ENCODE measurements at regions not wholly inside any gene's neighbourhood (a gene's known extent, or its start where the extent isn't known, plus 50 kb on each side); places are given as distances from the start of the nearest gene placed in this dataset.
A peak's percentile ranks its signal among the peaks of the same experiment; 100 is the strongest.

DNA sequence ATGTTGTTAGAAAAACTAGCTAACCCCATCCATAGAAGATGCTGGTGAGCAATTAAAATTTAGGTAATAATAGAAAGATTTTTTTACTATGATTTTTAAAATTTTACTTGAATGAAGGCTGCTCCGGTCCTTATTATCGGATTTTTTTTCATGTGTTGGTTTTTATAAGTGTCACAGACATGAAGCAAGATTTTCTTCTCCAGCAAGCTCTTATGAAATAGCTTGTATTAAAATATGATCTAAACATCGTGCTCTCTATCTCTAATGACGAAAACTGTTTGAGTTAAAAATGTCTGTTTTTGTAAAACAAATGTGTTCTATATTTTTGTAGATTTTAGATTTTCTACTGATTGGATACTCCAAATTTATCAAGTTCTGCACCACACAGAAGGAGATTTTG is 339.6 kb downstream of the ZNF536 start:
- no peaks in the 10 kb centered on the region for H3F3A ChIP-seq (ENCODE audit: low read depth)
- no peak for TF ChIP-seq EZH2phosphoT487 (IDR thresholded peaks at IDR 0.05)
- no peak for TF ChIP-seq EZH2 (IDR thresholded peaks at IDR 0.05)
- TF ChIP-seq, protein P1, sequence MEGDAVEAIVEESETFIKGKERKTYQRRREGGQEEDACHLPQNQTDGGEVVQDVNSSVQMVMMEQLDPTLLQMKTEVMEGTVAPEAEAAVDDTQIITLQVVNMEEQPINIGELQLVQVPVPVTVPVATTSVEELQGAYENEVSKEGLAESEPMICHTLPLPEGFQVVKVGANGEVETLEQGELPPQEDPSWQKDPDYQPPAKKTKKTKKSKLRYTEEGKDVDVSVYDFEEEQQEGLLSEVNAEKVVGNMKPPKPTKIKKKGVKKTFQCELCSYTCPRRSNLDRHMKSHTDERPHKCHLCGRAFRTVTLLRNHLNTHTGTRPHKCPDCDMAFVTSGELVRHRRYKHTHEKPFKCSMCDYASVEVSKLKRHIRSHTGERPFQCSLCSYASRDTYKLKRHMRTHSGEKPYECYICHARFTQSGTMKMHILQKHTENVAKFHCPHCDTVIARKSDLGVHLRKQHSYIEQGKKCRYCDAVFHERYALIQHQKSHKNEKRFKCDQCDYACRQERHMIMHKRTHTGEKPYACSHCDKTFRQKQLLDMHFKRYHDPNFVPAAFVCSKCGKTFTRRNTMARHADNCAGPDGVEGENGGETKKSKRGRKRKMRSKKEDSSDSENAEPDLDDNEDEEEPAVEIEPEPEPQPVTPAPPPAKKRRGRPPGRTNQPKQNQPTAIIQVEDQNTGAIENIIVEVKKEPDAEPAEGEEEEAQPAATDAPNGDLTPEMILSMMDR (IDR thresholded peaks at IDR 0.05), result no peak
- peaks cover 10% of the 10 kb centered on the region for H3K4me1 ChIP-seq
- Mint-ChIP-seq H3K36me3 (no peaks in the 10 kb centered on the region), H3K27ac (no peak overlapping the region), H3K4me3 (no peak overlapping the region), H3K9me3 (no peaks in the 10 kb centered on the region), H3K4me1 (peaks cover 24% of the 10 kb centered on the region), H3K27me3 (ENCODE audit: insufficient read depth, low read depth) (peaks cover 6% of the 10 kb centered on the region)
- H3K79me2 ChIP-seq (ENCODE audit: low read depth), result no peaks in the 10 kb centered on the region
- H3K36me3 ChIP-seq, result no peaks in the 10 kb centered on the region
- H4K20me1 ChIP-seq (ENCODE audit: low read depth), result no peaks in the 10 kb centered on the region
- no peaks in the 10 kb centered on the region for H3K9me3 ChIP-seq (ENCODE audit: low read depth)
- H3K4me3 ChIP-seq, result no peak overlapping the region
- H2AFZ ChIP-seq (replicated peaks), result no peak overlapping the region
- no peaks in the 10 kb centered on the region for H3K27me3 ChIP-seq
- no peak overlapping the region for H3K4me2 ChIP-seq
- no peak for DNase-seq (ENCODE audit: low spot score)
- no peak overlapping the region for H3K27ac ChIP-seq
- H3K9ac ChIP-seq, result no peak overlapping the region

DNA sequence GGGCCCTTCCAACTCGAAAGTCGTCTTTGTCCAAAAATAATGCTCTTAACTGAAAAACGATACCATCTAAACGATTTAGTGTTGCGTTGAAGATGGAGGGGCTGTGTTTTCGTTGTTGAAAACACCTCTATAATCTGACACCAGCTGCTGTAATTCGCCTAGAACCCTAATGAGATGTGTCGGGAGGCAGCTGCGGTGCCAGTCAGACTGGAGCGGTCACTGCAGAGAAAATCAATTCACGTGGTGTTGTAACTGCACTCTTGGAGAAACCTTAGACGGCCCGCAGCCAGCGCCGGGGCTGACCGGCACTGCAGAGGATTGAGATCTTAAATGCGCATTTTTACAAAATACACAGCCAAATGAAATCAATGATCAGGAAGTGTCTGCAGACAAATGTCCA is 339.1 kb downstream of the ZNF536 start:
- no peak overlapping the region for H3K27ac ChIP-seq
- peak overlapping the region; percentile 50 for H3K4me2 ChIP-seq
- H3K4me3 Mint-ChIP-seq, result peak overlapping the region; percentile 68

DNA sequence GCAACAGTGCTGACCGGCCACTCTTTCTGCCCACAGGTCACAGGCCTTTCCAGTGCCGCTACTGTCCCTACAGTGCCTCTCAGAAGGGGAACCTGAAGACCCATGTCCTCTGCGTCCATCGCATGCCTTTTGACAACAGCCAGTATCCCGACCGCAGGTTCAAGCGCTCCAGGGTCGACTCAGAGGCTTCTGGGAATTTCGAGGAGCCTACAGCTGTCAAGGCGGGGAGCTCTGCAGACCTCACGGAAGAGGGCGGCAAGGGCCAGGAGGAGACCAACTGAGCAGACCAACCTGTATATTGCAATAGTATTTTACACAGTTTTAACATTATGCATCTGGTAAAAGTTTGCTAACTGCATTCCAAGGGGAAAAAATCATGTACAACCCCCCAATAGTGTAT is 338.5 kb downstream of the ZNF536 start:
- Mint-ChIP-seq H3K27ac (peak overlapping the region; percentile 70), H3K4me1 (peaks cover 24% of the 10 kb centered on the region), H3K27me3 (ENCODE audit: insufficient read depth, low read depth) (peaks cover 6% of the 10 kb centered on the region), H3K9me3 (no peaks in the 10 kb centered on the region), H3K36me3 (no peaks in the 10 kb centered on the region), H3K4me3 (no peak overlapping the region)
- Histone ChIP-seq H3K27ac (no peak overlapping the region), H3K9me3 (ENCODE audit: low read depth) (no peaks in the 10 kb centered on the region), H3K4me1 (peaks cover 10% of the 10 kb centered on the region), H3K36me3 (no peaks in the 10 kb centered on the region), H3K4me3 (no peak overlapping the region), H3F3A (ENCODE audit: low read depth) (no peaks in the 10 kb centered on the region), H3K4me2 (no peak overlapping the region), H3K27me3 (no peaks in the 10 kb centered on the region), H3K9ac (no peak overlapping the region), H2AFZ (replicated peaks) (no peak overlapping the region), H4K20me1 (ENCODE audit: low read depth) (no peaks in the 10 kb centered on the region), H3K79me2 (ENCODE audit: low read depth) (no peaks in the 10 kb centered on the region)
- DNase-seq (ENCODE audit: low spot score), result no peak
- TF ChIP-seq EZH2phosphoT487 (IDR thresholded peaks at IDR 0.05) (no peak), EZH2 (IDR thresholded peaks at IDR 0.05) (no peak)

More for the DNA sequence above, 339.1 kb downstream of the ZNF536 start:
- no peaks in the 10 kb centered on the region for H3K27me3 ChIP-seq
- H3K9me3 ChIP-seq (ENCODE audit: low read depth), result no peaks in the 10 kb centered on the region
- peak overlapping the region; percentile 40 for H3K27ac Mint-ChIP-seq
- peaks cover 24% of the 10 kb centered on the region for H3K4me1 Mint-ChIP-seq
- no peak overlapping the region for H3K9ac ChIP-seq
- H3K4me3 ChIP-seq, result no peak overlapping the region
- no peak for TF ChIP-seq EZH2phosphoT487 (IDR thresholded peaks at IDR 0.05)
- no peaks in the 10 kb centered on the region for H3K36me3 ChIP-seq
- no peaks in the 10 kb centered on the region for H3F3A ChIP-seq (ENCODE audit: low read depth)
- H3K9me3 Mint-ChIP-seq, result no peaks in the 10 kb centered on the region
- H3K36me3 Mint-ChIP-seq, result no peaks in the 10 kb centered on the region
- peak overlapping the region; percentile 97 for H2AFZ ChIP-seq (replicated peaks)
- peaks cover 10% of the 10 kb centered on the region for H3K4me1 ChIP-seq
- H4K20me1 ChIP-seq (ENCODE audit: low read depth), result no peaks in the 10 kb centered on the region
- peak; percentile 52 for DNase-seq (ENCODE audit: low spot score)
- H3K27me3 Mint-ChIP-seq (ENCODE audit: insufficient read depth, low read depth), result peaks cover 6% of the 10 kb centered on the region
- no peaks in the 10 kb centered on the region for H3K79me2 ChIP-seq (ENCODE audit: low read depth)

- no peaks in the 10 kb centered on the region for H3K79me2 ChIP-seq (ENCODE audit: low read depth)
- H3K4me1 ChIP-seq, result peaks cover 10% of the 10 kb centered on the region
- H3K4me2 ChIP-seq, result no peak overlapping the region
- H3K36me3 ChIP-seq, result no peaks in the 10 kb centered on the region
- H3K4me1 Mint-ChIP-seq, result peaks cover 24% of the 10 kb centered on the region
- no peaks in the 10 kb centered on the region for H3K9me3 Mint-ChIP-seq
- H3K9me3 ChIP-seq (ENCODE audit: low read depth), result no peaks in the 10 kb centered on the region
- no peaks in the 10 kb centered on the region for H3K36me3 Mint-ChIP-seq
- no peaks in the 10 kb centered on the region for H3F3A ChIP-seq (ENCODE audit: low read depth)
- TF ChIP-seq EZH2 (IDR thresholded peaks at IDR 0.05), result no peak
- TF ChIP-seq, protein P1 (IDR thresholded peaks at IDR 0.05), result no peak
- TF ChIP-seq EZH2phosphoT487 (IDR thresholded peaks at IDR 0.05), result no peak
- no peak overlapping the region for H3K4me3 ChIP-seq
- H4K20me1 ChIP-seq (ENCODE audit: low read depth), result no peaks in the 10 kb centered on the region
- H3K27me3 Mint-ChIP-seq (ENCODE audit: insufficient read depth, low read depth), result peaks cover 6% of the 10 kb centered on the region
- H3K27me3 ChIP-seq, result no peaks in the 10 kb centered on the region
- no peak overlapping the region for H2AFZ ChIP-seq (replicated peaks)
- H3K27ac ChIP-seq, result no peak overlapping the region
- H3K9ac ChIP-seq, result no peak overlapping the region
- H3K27ac Mint-ChIP-seq, result no peak overlapping the region
- no peak overlapping the region for H3K4me3 Mint-ChIP-seq
- DNase-seq (ENCODE audit: low spot score), result no peak
Observed at GRCh38 chr19:30708416-30709178, 336.4 kb downstream of the ZNF536 start.

Measured in neural progenitor cell (in vitro differentiated cells).